ENCODE measurements at regions not wholly inside any gene's neighbourhood (a gene's known extent, or its start where the extent isn't known, plus 50 kb on each side); places are given as distances from the start of the nearest gene placed in this dataset.
A peak's percentile ranks its signal among the peaks of the same experiment; 100 is the strongest.

DNA sequence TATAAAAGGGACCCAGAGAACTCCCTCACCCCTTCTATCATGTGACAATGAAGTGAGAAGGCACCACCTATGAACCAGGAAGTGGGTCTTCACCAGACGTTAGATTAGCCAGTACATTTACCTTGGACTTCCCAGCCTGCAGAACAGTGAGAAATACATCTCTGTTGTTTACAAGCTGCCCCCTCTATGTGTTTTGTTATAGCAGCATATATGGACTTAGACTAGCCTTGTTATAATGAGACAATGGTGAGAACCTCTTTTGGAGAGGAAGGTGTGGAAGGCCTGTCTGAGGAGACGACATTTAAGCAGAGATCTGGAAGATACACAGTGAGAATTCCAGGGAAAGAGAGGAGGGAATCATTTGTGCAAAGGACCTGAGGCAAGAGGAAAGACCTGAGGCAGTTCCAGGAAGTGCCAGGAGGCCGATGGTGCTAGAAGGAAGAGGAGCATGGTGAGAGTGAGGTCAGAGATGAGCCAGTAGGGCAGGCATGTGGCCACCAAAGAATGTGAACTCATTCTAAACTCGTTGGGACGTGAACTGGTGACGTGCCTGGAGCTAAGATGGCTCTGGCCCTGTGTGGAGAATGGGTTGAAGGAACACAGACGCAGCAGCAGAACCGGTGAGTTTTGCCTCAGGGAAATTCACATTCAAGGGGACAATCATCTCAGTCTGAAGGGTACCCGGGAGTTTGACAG is 98.9 kb upstream of the IRF2BP2 start:
- no peak for DNase-seq

DNA sequence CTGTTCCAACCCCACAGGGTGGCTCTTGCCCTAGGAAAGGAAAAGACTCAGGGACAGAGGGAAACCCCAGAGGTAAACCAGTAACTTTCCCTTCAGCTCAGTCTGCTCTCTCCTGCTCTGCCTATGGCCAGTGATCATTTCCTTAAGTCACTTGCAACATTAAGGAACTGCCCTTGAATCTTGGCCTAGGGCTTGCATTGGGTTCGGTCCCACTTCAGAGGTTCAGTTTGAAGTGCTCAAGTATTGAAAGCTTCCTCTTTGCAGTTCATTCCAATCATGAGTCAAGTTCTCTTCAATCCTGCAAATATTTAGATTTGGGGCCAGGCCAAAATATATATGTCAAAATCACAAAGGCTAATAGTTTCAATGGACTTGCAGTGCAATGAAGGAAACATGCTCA is 97.7 kb upstream of the IRF2BP2 start:
- no peak for DNase-seq

DNA sequence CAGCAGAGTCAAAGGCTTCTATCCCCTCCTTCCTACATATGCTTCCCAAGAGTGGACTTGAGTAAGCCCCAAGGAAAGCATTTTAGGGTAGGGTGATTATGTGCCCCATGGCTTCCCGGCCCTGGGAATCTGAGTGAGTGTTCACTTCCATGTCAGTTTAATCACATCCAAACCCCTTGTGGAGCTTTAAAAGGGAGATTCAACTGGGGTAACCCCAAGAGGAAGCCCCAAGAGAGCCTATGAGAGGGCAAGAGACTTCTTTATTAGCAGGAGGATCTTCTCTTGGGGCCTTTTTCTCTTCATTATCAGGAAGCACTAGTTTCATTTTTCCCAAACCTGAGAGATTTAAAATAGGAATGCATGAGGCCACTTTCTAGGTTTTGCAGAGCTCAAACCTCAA is 97.0 kb upstream of the IRF2BP2 start:
- no peak for DNase-seq

DNA sequence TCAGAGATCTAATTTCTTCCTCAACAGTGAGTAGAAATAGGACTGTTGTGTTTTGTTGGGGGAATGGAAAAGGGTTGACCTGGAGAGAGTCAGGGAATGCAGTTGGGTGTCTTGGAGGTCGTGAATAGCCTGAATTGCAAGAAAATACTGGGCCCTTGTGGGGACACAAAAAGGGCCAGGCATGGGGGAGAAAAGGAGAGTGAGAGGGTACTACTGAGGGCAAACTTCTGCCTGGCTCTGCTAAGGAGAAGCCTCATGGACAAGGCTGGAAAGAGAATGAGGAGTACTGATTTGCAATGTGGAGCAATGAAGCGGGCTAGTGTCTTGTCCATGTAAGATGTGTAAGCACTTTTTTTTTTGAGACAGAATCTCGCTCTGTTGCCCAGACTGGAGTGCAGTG is 96.2 kb upstream of the IRF2BP2 start:
- no peak for DNase-seq

DNA sequence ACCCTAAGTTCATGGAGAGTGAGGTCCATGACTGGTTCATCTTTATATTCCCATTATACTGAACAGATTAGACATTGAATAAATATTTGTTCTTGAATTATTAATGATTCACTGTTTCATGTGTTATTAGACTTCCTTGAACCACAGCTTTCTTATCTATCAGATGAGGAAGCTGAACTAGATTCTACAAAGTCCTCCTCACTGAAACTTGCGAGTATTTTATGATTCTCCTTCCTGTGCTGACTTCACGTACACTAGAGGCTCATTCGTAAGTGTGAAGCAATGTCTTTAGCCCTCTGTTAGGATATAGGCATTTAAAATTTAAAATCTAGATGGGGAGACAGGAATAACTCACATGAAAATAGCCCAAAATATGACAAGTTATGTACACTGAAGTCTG is 95.6 kb upstream of the IRF2BP2 start:
- DNase-seq, result no peak

DNA sequence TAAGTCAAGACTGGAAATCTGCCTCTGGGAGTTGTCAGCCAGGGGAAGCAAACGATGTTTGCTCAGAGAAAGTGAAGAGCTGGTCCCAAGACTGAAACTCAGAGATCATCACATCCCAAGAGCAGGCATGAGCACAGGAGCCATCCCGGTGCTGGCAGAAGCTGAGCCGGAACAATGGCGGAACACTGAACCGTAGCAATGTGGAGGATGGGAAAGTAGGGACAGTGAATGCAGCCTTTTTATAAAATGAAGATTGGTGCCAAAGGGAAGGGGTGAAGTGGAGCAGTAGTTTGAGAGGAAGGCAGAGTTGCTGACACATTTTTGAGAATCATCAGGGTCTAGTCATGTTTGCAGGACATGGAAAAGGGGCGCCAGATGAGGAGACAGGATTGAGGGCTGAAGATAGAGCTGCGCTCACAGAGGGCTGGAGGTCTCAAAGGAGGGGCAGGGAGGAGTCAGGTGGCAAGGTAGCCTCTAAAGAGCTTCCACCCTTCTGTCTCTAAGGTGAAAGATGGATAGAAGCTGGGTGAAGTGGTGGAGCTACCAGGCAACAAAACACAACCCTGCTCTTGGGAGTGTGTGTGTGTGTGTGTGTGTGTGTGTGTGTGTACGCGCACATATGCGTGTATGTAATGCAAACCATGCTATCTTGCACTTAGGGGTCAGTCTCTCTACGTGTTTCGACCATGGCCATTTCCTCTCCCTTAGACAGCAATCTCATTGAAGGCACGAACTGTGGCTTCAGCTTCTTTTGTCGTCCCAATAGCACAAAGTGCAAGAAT is 94.3 kb upstream of the IRF2BP2 start:
- no peak for DNase-seq

DNA sequence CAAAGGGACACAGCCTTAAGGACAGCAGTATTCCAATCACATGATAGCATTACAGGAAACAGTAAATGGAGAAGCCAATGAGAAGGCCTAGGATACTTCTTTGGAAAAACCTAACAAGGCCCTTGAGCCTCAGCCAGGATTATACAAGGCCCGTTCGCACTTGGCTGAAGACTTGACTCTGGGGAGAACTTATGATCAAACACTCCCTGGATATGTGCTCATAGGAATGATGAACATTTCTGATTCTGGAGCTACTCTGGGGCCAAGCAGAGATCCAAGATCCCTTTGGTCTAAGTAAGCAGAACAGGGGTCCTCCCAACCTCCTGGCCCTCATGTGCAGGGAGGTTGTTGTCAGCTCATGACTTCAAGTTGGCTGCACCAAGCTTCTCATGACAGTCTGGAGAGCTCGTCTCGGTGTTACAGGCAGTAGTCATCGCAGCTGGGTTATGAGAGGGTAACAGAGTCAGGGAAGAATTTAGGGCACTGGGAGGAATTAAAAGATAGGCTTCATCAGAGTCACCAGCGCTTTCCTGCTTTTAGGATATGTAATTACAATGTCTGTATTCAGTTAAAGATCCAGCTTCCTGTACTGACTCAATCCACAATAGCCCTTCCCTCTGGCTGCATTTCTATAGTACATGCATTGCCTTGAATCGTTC is 92.5 kb upstream of the IRF2BP2 start:
- no peak for DNase-seq

DNA sequence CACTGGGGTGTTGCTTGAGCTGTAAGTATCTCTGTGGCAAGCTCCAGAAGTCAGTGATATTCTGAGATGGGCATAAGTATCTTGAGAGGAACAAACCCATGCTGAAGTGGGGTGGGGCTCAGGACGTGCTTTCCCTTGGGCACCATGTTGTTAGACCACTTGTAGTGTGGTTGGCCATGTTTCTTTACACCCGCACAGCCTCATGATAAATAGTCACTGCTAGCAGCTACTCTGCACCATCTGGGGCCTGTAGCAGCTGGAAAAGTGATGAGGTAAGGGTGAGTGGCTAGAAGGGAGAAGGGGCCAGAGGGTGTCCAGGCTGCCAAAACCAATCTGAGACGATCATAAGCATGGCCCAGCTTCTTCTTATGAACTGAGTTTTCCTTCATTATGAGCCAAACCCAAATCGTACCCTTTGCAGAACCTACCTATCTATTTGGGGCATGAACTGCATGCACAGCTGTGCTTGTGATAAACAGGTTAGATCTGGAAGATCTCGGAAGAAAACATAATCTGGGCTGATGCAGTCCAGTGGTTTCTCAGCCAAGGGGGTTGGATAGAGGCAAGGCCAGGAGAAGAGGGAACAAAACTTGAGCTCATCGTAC is 91.9 kb upstream of the IRF2BP2 start:
- DNase-seq, result no peak

DNA sequence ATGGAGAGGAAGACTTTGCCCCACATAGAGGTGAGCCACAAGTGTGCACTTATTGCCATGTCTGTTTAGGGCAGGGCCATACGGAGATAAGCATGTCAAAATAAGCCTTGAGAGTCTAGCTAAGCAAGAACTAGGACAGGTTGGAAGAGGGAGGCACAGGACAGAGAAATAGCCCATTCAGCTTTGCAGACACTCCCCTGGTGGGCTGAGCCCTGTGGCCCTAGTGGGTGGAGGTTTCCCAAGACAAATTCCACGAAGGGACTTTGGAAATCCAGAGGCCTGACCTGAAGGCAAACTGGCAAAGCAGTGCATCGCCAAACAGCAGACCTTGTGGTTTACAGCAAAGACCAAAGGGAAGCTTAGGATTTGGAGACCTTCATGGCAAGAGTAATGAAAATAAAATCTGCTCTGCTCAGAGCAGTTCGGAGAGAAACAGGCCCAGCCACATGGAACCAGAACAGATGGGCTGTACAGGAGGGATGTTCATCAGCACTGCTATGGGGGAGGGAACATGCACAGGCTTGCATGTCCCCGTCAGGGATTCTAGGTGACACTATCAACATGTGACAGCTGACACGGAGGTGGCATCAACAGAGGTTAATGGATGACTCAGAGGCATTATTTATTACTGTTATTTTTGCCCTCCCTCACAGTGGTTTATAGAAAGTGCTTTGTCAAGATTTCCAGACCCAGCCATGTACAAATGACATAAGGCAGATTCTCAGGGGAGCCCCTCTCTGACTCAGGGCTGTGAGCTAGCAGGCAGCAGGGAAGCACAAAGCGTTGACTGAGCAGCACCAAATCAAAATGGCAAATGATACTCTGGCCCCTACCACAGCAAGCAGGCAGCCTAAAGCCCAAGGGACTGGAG is 90.1 kb upstream of the IRF2BP2 start:
- DNase-seq, result peak; percentile 75

DNA sequence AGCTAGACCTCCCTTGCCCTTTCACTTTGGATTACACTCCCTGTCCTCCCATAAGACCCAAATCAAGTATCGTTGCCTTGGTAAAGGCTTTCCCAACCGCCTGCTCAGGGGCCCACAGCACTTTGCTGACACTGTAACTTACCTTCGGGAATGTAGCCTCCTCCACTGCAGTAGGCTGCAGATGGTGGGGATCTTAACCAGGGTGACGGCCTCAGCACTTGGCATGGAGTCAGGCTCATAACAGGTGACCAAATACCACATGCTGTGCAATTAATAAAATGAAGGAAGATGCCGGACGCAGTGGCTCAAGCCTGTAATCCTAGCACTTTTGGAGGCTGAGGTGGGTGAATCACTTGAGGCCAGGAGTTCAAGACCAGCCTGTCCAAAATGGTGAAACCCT is 88.7 kb upstream of the IRF2BP2 start:
- no peak for DNase-seq

DNA sequence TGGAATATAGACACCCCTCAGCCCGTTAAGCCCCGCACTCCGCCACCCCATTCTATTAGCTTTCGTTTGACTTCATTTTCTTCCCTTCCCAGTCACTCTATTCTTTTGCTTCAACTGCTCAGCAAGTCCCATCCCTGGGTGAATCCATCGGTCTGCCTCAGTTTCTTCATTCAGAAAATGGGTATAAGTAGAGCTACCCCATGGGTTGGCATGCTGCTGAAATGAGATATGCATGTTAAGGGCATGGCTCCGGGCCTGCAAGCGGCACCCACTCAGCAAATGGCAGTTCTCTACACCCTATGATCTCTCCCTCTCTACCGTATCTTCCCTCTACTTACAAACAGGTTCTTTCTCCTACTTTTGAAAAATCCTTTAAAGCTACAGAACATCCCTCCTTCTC is 87.8 kb upstream of the IRF2BP2 start:
- DNase-seq, result no peak

DNA sequence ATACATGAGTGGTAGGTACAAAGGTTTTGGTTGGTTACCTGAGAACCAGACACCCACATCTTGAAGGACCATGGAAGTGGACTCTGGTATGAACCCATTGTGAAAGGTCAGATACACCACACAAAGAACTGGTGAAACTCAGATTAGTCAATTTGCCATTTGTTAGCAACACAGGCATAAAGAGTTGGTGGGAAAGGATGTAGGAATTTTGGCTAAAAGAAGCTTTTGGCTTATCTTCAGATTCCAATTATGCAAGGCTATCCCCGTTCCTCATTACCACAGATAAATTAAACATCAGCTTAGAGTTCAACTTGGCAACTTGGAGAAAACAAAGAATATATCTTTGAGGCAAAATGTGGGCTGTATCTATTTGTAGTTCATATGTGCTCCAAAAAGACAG is 87.0 kb upstream of the IRF2BP2 start:
- no peak for DNase-seq

DNA sequence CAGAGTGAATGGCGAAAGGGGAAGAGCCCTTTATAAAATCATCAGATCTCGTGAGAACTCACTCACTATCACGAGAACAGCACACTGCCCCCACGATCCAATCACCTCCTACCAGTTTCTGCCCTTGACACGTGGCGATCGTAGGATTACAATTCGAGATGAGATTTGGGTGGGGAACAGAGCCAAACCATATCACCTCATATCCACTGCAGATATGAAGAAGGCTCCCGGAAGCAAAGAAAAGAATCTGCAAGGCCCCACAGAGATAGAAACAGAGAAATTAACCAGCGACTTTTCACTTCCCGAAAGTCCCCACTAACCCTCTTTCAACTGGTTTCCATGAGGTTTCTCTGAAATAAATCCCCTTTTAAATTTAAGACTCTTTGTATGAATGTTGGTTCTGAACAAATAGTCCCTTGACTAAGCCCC is 86.2 kb upstream of the IRF2BP2 start:
- no peak for DNase-seq

DNA sequence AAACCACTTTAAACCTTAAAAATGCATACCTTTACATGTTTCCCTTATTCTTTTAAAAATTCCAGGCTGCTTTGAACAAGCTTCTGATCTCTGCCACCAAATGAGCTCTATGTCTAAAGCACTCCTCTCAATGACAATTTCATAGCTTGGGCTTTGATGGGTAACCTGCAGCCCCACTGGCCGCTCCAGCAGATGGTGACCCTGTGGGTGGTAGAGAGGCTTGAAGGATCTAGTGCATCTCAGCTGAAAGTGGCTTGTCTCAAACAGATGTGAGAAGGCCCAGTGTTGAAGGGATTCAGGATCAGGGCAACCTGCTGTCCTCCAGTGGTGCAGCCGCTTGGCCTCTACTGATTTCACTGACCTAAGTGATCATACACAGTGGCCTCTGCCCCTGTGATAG is 84.7 kb upstream of the IRF2BP2 start:
- no peak for DNase-seq

DNA sequence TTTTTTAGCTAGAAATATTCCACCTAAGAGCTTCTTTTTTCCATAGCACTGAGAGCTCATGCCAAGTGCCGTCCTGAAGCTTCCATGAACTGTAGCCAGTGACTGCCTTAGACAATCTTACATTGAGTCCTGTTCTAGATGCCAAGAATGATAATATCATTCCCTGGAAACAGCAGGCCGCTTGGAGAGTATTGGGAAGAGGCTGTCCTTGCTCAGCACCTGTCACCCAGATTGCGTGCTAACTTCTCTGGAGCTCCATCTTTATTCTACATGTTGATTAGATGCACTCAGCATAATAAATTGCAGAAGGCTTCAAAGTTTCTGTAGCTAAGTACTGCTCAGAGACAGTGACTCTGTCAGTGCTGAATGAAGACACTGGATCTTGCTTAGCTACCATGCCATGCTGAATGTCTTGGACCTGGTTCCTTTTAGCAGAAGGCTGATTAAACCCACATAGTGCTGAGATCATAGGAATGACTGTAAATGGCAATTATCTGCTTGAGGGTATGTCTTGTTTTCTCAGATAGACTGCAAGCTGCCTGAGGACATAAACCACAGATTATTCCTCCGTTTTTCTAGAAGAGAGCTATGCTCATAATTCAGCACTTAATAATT is 83.1 kb upstream of the IRF2BP2 start:
- DNase-seq, result no peak

DNA sequence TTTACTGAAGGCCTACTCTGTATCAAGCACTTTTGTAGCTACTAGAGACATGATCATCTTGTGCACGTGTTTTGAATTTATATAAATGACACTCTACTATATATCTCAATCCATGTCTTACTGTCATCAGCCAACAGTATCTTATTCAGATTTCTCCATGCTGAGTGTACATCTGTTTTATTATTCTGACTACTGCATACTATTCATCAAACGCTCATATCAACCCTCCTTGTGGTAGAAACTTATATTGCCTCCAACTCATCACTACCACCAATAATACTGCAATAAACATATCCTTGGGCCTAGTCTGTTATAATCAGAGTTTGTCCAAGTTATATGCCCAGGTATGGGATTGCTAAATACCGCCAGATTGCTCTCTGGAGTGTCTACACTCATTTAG is 81.6 kb upstream of the IRF2BP2 start:
- DNase-seq, result no peak

DNA sequence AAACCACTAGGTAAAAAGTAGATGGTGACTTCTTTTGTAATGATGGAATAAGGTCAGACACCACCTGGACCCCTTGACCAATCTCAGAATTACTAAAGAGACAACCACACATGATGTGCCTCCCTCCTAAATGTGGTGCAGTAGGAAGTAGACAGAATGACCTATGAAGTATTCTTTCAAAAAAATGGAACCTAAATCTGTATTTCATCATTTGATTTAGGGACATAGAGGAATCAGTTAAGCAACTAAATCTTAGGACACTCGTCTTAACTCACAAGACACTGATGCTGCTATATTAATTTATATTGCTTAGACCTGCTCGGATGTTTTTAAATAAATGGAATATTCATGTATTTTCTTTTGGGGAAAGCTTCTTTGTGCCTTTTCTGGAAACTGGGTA is 80.9 kb upstream of the IRF2BP2 start:
- no peak for DNase-seq

DNA sequence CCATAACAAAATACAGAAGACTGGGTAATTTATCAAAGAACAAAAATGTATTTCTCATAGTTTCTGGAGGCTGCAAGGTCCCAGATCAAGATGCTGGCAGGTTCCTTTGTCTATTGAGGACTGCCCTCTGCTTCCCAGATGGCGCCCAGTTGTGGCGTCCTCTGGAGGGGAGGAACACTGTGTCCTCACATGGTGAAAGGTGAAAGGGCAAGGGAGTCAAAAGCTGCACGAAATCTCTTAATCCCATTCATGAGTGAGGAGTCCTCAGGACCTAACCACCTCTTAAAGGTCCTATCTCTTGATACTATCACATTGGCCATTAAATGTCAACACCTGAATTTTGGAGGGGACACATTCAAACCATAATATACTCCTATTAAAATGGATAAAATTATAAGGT is 79.3 kb upstream of the IRF2BP2 start:
- no peak for DNase-seq

DNA sequence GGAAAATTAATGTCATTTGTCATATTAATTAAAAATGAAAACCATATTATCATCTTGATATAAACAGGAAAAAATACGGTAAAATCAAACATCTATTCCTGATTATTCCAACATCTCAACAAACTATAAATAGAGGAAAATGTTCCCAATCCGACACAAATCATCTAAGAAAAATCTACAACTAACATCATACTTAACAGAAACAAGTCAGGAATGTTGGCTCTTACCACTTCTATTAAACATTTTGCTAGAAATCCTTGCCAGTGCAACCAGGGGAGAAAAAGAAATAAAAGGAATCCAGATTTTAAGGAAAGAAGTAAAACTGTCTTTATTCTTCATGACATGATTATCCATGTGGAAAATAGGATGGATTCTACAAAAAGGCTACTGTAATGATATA is 77.0 kb upstream of the IRF2BP2 start:
- DNase-seq, result no peak

DNA sequence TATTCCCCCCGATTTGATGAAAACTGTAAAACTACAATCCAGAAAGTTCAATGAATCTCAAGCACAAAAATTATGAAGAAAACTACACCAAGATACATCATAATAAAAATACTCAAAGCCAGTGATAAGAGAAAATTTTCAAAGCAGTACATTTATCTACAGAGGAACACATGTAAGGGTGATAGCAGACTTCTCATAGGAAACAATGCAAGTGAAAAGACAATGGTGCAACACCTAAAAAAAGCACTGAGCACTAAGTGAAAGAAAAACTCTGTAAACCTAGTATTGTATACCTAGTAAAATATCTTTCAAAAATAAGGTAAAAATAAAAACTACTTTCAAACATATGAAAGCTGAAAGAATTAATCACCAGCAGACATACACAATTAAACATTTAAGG is 76.1 kb upstream of the IRF2BP2 start:
- DNase-seq, result no peak

DNA sequence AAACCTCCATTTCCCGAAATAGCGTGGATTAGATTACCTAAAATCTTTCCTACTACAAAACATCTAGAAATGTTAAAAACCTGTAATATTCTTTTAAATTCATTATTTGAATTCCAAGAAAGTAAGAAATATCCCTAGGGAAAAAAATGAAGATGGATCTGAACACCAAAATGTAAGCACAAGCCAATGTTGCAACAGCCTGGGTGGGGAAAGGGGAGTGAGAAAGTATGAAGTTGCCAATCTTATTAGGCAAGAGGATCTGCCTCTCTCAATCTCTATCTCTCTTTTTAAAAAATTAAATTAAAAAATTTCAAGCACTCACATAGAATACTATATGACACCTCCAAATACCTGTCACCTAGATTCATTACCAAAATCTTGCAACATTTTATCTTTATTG is 74.9 kb upstream of the IRF2BP2 start:
- DNase-seq, result no peak

Measured in NK-92 treated with Interleukin-12 subunit alpha and Interleukin-12 subunit beta, amount 100 ng/mL, for 24 hours (cell line).